ENCODE measurements at regions not wholly inside any gene's neighbourhood (a gene's known extent, or its start where the extent isn't known, plus 50 kb on each side); places are given as distances from the start of the nearest gene placed in this dataset.

DNA sequence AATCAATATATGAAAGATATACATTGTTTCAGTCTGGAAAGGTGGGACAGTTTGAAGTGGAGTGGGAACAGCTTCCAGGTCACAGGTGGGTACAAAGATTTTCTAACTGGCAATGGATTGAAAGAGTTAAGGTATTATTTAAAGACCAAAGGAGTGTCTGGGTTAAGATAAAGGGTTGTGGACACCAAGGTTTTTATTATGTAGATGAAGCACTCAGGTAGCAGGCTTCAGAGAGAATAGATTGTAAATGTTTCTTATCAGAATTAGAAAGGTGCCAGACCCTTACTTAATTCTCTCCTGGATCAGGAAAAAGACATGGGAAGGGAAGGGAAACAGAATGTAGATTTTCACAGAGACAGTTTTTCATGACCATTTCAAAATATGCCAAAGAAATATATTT, 1174.8 kb downstream of the MAT2B start (continued):
- TF ChIP-seq BHLHE40 (IDR thresholded peaks at IDR 0.05; ENCODE audit: borderline replicate concordance in 1 of 2, low read depth in 2 of 2, low read length in 1 of 2) (no peak), TAF1 (IDR thresholded peaks at IDR 0.05; ENCODE audit: borderline replicate concordance, low read depth, low read length) (no peak)
- TF ChIP-seq, protein P1, sequence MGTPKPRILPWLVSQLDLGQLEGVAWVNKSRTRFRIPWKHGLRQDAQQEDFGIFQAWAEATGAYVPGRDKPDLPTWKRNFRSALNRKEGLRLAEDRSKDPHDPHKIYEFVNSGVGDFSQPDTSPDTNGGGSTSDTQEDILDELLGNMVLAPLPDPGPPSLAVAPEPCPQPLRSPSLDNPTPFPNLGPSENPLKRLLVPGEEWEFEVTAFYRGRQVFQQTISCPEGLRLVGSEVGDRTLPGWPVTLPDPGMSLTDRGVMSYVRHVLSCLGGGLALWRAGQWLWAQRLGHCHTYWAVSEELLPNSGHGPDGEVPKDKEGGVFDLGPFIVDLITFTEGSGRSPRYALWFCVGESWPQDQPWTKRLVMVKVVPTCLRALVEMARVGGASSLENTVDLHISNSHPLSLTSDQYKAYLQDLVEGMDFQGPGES (IDR thresholded peaks at IDR 0.05), result no peak

DNA sequence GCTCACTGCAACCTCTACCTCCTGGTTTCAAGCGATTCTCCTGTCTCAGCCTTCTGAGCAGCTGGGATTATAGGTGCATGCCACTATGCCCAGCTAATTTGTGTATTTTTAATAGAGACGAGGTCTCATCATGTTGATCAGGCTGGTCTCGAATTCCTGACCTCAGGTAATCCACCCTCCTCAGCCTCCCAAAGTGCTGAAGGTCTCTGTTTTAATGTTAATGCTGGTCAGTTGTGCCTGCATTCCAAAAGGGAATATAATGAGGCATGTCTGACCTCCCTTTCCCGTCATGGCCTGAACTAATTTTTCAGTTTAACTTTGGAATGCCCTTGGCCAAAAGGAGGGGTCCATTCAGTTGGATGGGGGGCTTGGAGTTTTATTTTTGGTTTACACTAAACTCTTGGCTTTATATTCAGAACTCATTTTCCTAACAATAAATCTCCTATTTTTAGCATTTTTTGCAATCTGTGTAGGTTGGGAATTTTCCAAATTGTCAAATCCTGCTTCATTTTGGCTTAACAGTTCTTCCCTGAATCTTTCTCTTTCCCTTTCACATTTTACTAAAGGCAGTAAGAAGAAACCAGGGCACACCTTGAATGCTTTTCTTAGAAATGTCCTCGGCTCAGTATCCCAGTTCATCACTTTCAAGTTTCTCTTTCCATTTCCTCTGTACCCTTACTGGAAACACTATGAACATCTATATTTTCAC, 1175.5 kb downstream of the MAT2B start:
- WGBS (ENCODE audit: insufficient coverage, insufficient replicate concordance, low lambda C conversion rate, missing lambda C conversion rate), result 1% methylated on average over 5 of the region's 5 CpGs
- SMC1A ChIA-PET (ENCODE audit: uncharacterized antibody, unreplicated experiment), result interaction anchor here (2.4 kb wide), 1 partner anchor 9 kb away, joined by 10 read pairs; no protein-coding TSS in a partner anchor

More for the DNA sequence above, 1175.5 kb downstream of the MAT2B start:
- ChIA-PET RAD21 (ENCODE audit: unreplicated experiment) (no interaction called here), POLR2A (no interaction called here), CTCF (no interaction called here)
- Histone ChIP-seq H3K9me3 (replicated peaks; ENCODE audit: control insufficient read depth, insufficient read depth, low read length) (no peaks in the 10 kb centered on the region), H3K4me3 (no peak overlapping the region), H3K9ac (ENCODE audit: control insufficient read depth, insufficient read depth, low read length) (no peak overlapping the region), H2AFZ (ENCODE audit: control insufficient read depth, low read depth, low read length) (no peak overlapping the region; the same call in 1 of the 2 replicates), H3K27ac (ENCODE audit: control insufficient read depth, insufficient read depth) (no peak overlapping the region), H4K20me1 (ENCODE audit: control insufficient read depth, insufficient read depth) (no peaks in the 10 kb centered on the region), H3K36me3 (ENCODE audit: control insufficient read depth in 2 of 2, insufficient read depth in 2 of 2, low read length in 1 of 2) (no peaks in the 10 kb centered on the region), H3K4me2 (ENCODE audit: control insufficient read depth, insufficient read depth) (no peak overlapping the region), H3K27me3 (replicated peaks in 1 of 2; ENCODE audit: control insufficient read depth in 2 of 2, insufficient read depth in 2 of 2, low read length in 1 of 2) (no peaks in the 10 kb centered on the region), H3K4me1 (ENCODE audit: control insufficient read depth, insufficient read depth, low read length) (no peaks in the 10 kb centered on the region), H3K79me2 (ENCODE audit: control insufficient read depth, insufficient read depth, low read length) (no peaks in the 10 kb centered on the region)
- intact Hi-C loops (cut with micrococcal nuclease; ENCODE audit: unreplicated experiment) (no loop called here), in situ Hi-C loops (cut with MboI) (no loop called here)
- FAIRE-seq, result no peak
- TF ChIP-seq SMC3 (IDR thresholded peaks at IDR 0.05; ENCODE audit: borderline replicate concordance, low read length) (no peak), MEF2A (IDR thresholded peaks at IDR 0.05; ENCODE audit: insufficient read depth, low read depth, low read length) (no peak), CHD1 (IDR thresholded peaks at IDR 0.05; ENCODE audit: low read depth, low read length) (no peak), NBN (IDR thresholded peaks at IDR 0.05) (no peak), NFYA (IDR thresholded peaks at IDR 0.05; ENCODE audit: borderline replicate concordance, low read depth, low read length) (no peak), CBX3 (IDR thresholded peaks at IDR 0.05; ENCODE audit: borderline replicate concordance, low read depth) (no peak), MYC (IDR thresholded peaks at IDR 0.05; ENCODE audit: insufficient read depth, insufficient read length, insufficient replicate concordance, low read length, severe bottlenecking) (no peak)
- TF ChIP-seq, protein P2, sequence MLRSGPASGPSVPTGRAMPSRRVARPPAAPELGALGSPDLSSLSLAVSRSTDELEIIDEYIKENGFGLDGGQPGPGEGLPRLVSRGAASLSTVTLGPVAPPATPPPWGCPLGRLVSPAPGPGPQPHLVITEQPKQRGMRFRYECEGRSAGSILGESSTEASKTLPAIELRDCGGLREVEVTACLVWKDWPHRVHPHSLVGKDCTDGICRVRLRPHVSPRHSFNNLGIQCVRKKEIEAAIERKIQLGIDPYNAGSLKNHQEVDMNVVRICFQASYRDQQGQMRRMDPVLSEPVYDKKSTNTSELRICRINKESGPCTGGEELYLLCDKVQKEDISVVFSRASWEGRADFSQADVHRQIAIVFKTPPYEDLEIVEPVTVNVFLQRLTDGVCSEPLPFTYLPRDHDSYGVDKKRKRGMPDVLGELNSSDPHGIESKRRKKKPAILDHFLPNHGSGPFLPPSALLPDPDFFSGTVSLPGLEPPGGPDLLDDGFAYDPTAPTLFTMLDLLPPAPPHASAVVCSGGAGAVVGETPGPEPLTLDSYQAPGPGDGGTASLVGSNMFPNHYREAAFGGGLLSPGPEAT (IDR thresholded peaks at IDR 0.05; ENCODE audit: low read depth), result no peak
- TF ChIP-seq, protein P3, sequence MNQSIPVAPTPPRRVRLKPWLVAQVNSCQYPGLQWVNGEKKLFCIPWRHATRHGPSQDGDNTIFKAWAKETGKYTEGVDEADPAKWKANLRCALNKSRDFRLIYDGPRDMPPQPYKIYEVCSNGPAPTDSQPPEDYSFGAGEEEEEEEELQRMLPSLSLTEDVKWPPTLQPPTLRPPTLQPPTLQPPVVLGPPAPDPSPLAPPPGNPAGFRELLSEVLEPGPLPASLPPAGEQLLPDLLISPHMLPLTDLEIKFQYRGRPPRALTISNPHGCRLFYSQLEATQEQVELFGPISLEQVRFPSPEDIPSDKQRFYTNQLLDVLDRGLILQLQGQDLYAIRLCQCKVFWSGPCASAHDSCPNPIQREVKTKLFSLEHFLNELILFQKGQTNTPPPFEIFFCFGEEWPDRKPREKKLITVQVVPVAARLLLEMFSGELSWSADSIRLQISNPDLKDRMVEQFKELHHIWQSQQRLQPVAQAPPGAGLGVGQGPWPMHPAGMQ (IDR thresholded peaks at IDR 0.05; ENCODE audit: borderline replicate concordance), result no peak
- TF ChIP-seq, protein P4, sequence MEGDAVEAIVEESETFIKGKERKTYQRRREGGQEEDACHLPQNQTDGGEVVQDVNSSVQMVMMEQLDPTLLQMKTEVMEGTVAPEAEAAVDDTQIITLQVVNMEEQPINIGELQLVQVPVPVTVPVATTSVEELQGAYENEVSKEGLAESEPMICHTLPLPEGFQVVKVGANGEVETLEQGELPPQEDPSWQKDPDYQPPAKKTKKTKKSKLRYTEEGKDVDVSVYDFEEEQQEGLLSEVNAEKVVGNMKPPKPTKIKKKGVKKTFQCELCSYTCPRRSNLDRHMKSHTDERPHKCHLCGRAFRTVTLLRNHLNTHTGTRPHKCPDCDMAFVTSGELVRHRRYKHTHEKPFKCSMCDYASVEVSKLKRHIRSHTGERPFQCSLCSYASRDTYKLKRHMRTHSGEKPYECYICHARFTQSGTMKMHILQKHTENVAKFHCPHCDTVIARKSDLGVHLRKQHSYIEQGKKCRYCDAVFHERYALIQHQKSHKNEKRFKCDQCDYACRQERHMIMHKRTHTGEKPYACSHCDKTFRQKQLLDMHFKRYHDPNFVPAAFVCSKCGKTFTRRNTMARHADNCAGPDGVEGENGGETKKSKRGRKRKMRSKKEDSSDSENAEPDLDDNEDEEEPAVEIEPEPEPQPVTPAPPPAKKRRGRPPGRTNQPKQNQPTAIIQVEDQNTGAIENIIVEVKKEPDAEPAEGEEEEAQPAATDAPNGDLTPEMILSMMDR (IDR thresholded peaks at IDR 0.05 in 2 of 3, conservative IDR thresholded peaks at IDR 0.05 in 1 of 3; ENCODE audit: control insufficient read depth in 2 of 3, extremely low read depth in 1 of 3, insufficient read depth in 1 of 3, low read depth in 3 of 3, low read length in 3 of 3), result no peak
- no TSS peak for BruUV-seq (replicated peaks)
- DNase-seq (ENCODE audit: low read depth, low spot score), result no peak
- no peak for ATAC-seq

All from GM12878 (cell line).